Retinal pigment epithelial cell (primary cell): ENCODE measurements at regions not wholly inside any gene's neighbourhood (a gene's known extent, or its start where the extent isn't known, plus 50 kb on each side); places are given as distances from the start of the nearest gene placed in this dataset.

Experiments
- DNase-seq: peaks from one replicate; pipeline ENCODE4 v3.0.0-alpha.2; 2010; ENCODE audit warnings: low read depth
- H3K4me3 ChIP-seq: 2 replicates; pipeline ENCODE4 v1.5.1; 2011; ENCODE audit warnings: mild to moderate bottlenecking, low read length, control low read depth, moderate library complexity
- CTCF ChIP-seq: conservative IDR thresholded peaks from 2 replicates; pipeline ENCODE4 v1.5.1; 2011; ENCODE audit warnings: low read depth, low read length, control low read depth, inconsistent platforms

- no peak for TF ChIP-seq CTCF
- DNase-seq: no peak
- H3K4me3 ChIP-seq: no peak overlapping the region
These were observed 69.1 kb downstream of the MCFD2 start for GRCh38 chr2:46846536-46846935.

GRCh38 chr2:46845542-46846486 is 69.8 kb downstream of the MCFD2 start:
- TF ChIP-seq CTCF: no peak
- H3K4me3 ChIP-seq: no peak overlapping the region
- no peak for DNase-seq

GRCh38 chr2:46844443-46844842 is 71.2 kb downstream of the MCFD2 start:
- TF ChIP-seq CTCF: no peak
- H3K4me3 ChIP-seq: no peak overlapping the region
- no peak for DNase-seq

- no peak for TF ChIP-seq CTCF
- no peak overlapping the region for H3K4me3 ChIP-seq
- DNase-seq: no peak
These were observed 71.6 kb downstream of the MCFD2 start for GRCh38 chr2:46844034-46844433.

- DNase-seq: no peak
- H3K4me3 ChIP-seq: no peak overlapping the region
- no peak for TF ChIP-seq CTCF
These were observed 72.3 kb downstream of the MCFD2 start for GRCh38 chr2:46843316-46843715.

GRCh38 chr2:46842876-46843275 is 72.7 kb downstream of the MCFD2 start:
- no peak for TF ChIP-seq CTCF
- DNase-seq: no peak
- no peak overlapping the region for H3K4me3 ChIP-seq

GRCh38 chr2:46841621-46842020 is 74.0 kb downstream of the MCFD2 start:
- no peak for TF ChIP-seq CTCF
- DNase-seq: no peak
- H3K4me3 ChIP-seq: no peak overlapping the region
